HG02759 (cell line): ENCODE measurements at regions not wholly inside any gene's neighbourhood (a gene's known extent, or its start where the extent isn't known, plus 50 kb on each side); places are given as distances from the start of the nearest gene placed in this dataset.
"Not testable (repeated sequence)": the region's sequence is repeated elsewhere in the genome, so short reads cannot be mapped to it uniquely, and the experiment has no call there.

ENCODE experiments used
- ATAC-seq: cut with Tn5 transposase; IDR thresholded peaks from one replicate; pipeline ENCODE4 v1.9.1; 2021; ENCODE audit warnings: mild to moderate bottlenecking, moderate library complexity; ENCODE audit not compliant: unreplicated experiment

DNA sequence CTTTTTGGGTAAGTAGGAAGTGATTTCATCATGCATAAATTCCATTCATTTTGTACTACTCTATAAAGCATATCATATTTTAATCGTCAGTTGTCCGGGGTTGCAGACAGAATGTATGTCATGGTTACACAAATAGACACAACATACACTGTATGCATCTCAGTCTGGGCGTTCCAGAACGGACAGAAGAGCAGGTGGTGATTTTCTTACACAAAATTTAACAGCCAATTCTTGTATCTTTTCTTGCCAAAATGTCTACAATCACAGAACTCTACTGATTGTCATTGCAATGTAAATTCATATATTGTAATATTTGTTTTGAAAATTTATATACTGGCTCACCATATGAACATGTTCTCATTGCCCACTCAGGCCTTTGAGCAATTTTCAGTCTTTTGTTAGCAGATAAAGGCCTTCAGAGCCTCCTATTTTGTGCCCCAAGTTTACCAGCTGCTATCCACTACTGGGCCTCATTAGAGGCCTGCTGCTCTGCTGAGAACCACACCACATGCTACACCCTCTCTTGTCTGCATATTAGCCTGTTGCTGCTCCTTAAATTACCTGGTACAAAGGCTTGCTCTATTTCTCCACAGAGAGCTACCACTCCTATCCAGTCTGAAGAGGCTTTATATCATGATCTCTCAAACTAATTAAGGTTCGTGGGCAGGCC, 61.5 kb downstream of the PRDM13 start:
- ATAC-seq: no peak

DNA sequence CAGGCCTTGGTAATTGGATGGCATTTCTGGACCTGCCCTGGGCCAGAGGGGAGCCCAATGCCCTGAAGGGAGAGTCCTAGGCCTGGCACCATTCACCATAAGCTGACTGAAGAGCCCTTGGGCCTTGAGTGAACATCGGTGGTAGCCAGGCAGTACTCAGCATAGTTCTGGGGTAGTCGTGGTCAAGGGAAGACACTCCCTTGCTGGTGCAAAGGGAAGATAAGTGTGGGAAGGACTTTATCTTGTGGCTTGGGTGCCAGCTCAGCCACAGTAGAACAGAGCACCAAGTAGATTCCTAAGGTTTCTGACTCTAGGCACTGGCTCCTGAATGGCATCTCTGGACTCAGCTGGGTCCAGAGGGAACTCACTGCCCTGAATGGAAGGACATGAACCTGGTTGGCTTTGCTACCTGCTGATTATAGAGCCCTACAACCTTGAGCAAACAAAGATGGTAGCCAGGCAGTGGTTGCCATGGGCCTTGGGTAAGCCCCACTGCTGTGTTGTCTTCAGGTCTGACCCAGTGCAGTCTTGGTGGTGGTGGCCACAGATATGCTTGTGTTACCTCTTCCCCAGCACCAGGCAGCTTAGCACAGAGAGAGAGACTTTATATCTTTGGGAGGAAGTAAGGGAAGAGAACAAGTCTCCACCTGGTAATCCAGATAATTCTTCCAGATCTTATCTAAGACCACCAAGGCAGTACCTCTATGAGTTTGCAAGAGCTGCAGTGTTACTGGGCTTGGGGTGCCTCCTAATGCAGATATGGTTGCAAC, 83.5 kb downstream of the PRDM13 start:
- no peak for ATAC-seq

DNA sequence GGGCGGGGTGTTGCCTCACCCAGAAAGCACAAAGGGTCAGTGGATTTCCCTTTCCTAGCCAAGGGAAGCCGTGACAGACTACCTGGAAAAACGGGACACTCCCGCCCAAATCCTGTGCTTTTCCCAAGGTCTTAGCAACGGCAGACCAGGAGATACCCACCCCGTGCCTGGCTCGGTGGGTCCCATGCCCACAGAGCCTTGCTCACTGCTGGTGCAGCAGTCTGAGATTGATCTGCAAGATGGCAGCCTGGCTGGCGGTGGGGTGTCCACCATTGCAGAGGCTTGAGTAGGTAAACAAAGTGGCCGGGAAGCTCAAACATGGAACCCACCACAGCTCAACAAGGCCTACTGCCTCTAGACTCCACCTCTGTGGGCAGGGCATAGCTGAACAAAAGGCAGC, 95.7 kb downstream of the PRDM13 start:
- not testable (repeated sequence) for ATAC-seq

DNA sequence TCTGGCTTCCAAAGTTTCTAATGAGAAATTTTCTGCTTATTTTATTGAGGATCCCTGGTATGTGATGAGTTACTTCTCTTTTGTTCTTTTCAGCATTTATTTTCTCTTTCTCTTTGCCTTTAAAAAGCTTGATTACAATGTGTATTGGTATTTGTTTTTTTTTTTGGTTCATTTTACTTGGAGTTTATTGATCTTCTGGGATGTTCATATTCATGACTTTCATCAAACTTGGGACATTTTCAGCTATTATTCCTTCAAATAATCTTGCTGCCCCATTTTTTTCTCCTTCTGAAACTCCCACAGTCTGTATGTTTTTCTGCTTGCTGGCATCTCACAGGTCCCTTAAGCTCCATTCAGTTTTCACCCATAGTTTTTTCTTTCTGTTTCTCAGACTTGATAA, 102.4 kb downstream of the PRDM13 start:
- no peak for ATAC-seq

DNA sequence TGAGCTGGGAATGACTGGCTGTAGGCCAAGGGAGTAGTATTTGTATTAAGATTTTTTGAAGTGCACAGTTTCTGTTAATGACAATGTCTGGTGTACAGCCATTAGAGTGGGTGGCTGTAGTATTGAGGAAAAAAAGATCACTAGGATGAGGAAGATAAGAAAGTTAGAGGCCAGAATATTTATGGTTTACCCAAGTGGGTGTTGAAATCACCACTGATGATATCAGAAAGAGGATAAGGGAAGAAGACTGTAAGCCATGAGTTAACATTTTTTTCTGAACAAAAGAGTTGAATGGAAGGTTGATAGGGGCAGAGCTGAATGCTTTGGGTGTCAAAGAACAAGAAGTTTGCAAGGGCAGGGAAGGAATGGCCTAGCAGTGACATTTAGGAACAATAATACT, 104.7 kb downstream of the PRDM13 start:
- ATAC-seq: no peak

DNA sequence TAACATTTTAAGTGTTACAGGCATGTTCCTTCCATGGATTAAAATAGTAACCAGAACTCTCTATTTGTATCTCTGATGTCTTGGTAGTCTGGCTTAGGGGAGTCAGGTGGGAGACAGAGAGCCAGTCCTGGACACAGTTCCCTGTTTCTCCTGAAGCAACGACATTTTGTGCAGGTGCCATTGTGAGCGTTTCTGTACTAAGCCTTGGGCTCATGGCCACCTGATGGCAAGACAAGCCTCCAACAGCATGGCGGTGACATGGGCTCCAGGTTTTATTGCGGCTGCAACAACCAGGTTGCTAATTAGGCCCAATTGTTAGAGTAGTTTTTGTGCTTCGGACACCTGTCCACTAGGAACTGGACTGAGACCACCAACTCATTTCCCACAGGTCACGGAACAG, 105.3 kb downstream of the PRDM13 start:
- ATAC-seq: no peak

DNA sequence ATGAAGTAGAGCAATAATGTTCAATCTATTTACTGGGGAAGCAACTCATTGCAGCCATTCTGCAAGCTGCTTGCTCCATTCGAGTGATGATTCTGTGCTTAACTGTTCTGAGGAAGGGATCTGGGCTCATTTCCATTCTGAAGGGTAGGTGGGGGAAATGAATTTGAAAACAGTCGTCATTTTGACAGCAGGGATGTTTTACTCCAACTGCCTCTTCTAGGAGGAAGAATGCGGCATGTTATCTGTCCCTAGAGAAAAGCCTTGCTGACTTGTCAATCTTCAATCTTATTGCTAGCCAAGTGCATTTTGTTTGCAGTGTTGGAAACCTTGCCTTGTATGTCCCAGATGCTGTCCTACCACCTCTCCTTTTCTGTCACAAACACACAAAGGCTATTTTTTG, 105.9 kb downstream of the PRDM13 start:
- no peak for ATAC-seq

DNA sequence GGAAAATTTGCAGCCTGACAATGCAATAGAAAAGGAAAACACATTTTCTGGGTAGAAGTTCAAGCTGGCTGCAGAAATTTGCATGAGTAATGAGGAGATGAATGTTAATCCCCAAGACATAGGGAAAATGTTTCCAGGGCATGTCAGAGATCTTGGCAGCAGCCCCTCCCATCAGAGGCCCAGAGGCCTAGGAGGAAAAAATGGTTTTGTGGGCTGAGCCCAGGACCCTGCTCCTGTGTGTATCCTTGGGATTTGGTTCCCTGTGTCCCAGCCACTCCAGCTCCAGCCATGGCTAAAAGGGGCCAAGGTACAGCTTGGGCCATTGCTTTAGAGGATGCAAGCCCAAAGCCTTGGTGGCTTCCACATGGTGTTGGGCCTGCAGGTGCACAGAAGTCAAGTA, 115.4 kb downstream of the PRDM13 start:
- ATAC-seq: not testable (repeated sequence)

DNA sequence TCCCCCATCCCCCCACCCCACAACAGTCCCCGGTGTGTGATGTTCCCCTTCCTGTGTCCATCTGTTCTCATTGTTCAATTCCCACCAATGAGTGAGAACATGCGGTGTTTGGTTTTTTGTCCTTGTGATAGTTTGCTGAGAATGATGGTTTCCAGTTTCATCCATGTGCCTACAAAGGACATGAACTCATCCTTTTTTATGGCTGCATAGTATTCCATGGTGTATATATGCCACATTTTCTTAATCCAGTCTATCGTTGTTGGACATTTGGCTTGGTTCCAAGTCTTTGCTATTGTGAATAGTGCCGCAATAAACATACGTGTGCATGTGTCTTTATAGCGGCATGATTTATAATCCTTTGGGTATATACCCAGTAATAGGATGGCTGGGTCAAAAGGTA, 123.6 kb downstream of the PRDM13 start:
- not testable (repeated sequence) for ATAC-seq

DNA sequence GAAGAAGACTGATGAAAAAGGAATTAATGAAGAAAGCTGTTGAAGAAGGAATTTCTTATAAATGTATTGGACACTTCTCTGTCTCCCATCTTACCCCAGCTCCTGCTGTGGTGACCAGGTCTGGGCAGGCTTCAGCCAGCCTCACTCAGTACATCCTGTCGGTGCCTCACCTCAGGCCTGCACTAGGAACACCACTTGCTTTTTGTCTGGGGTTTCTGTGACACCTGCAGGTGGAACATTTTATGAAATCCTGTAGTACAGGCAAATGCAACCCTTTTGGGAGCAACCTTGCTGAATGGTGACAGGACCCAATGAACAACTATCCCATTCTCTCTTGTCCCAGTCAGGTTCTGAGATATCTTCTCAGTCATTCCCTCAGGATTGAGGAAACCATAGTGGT, 129.7 kb downstream of the PRDM13 start:
- ATAC-seq: peak; percentile 40

DNA sequence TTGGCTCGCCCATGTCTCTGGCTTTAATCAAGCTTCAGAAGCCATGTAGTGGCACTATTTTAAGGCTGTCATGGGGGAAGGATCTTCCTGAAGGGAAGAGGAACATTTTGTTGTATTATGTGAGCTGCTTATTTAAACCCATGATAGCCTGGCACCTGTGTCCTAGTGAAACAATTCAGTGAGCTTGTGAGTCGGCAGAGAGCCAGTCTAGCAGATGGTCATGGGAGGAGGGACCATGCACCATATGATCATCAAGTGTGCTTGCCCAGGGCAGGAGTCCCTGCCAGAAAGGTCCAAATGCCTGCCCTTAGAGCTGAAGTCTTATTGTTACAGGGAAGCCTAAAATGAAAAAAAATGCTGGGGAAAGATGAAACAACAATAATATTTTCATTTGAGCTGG, 132.9 kb downstream of the PRDM13 start:
- ATAC-seq: no peak

DNA sequence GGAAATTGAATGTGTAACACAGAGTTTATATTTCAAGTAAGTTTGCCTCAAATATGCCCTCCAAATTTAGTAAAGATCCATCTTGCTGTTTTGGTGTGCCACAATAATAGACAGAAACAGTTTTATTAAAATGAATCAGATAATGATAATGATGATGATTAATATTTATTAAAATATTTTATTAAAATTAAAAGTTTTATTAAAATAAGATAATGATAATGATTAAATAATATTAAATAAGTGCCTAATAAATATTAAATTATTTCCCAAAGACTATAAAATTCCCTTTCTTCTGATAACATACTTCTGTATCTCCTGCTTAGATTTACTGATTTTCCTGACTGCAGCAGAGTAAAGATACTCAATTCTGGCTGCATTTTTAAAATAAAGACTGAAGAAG, 134.5 kb downstream of the PRDM13 start:
- ATAC-seq: no peak

DNA sequence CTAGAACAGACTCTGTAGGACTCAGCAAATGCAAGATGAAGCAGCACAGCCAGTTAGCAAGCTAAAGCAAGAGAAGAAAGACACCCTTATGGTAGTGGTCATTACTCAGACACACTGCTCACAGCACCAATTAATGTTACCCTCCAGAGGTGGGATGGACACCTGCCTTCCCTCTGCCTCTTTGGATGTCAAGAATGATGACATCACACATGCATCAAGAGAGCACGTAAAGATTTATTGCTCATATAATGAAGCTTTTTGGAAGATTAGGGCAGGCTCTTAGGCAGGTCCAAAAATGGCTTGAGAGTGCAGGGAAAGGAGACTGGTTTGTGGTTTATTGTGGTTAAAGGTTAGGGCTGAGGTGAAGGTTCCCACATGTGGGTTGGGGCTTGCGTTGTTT, 137.0 kb downstream of the PRDM13 start:
- no peak for ATAC-seq

DNA sequence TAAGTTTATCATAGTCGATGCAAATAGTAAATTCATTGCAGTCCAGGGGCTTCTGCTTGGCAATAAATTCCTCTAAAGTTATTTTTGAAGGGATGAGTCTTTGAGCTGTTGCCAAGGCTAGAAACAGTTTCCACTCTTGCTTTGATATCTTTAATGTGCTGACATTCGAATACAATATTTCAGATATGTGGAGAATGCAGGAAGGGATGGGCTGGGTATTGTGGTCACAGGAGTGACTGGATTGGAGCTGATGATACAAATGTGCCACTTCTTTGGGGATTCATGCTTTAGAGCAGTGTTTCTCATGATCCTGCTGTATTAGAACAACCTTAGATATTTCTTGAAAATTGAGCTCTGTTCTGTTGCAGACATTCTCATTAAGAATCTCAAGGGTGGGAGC, 139.0 kb downstream of the PRDM13 start:
- no peak for ATAC-seq

DNA sequence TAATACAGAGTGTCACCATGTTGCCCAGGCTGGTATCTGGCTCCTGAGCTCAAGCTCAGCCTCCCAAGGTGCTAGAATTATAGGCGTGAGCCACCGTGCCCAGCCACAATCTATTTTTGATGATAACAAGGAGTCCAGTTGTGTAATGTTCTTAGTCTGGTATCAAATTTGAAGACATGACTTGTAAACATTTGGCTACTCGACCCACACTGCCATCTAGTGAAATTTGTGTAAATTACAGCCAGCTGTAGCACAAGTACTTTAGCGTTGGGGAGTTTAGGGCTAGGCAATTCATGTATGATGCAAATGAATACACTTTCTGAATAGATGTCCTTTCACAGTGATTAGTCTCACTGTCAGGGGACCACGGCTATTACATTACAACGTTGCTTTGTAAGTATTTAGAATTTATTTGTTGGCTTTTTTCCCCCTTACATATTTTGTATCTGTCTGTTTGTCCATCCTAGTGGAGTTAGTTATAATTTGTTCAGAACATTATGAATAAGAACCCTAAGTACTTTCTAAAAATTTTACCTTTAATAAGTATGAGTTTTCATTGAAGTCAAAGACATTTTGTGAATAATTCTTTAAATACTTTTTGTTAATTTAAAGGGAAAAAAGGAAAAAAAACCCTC, 139.7 kb downstream of the PRDM13 start:
- ATAC-seq: peak; percentile 94

DNA sequence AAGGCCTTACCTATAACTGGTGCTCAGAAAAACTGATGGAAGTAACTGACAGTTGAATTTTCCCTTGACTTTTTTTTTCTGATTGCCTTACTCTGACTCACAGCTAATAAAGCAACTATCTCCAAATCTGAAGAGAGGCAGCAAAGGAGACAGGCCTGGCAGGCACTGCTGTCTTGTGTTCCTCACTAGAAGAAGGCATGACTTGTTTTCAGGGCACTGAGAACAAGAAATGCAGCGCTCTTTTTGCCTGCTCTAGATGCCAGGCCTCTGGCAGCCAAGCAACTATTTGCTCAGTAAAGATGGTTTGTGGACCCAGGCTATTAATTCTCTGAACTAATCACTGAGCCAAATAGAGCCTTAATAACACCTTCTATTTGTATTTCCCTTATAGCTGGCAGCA, 155.1 kb downstream of the PRDM13 start:
- no peak for ATAC-seq

DNA sequence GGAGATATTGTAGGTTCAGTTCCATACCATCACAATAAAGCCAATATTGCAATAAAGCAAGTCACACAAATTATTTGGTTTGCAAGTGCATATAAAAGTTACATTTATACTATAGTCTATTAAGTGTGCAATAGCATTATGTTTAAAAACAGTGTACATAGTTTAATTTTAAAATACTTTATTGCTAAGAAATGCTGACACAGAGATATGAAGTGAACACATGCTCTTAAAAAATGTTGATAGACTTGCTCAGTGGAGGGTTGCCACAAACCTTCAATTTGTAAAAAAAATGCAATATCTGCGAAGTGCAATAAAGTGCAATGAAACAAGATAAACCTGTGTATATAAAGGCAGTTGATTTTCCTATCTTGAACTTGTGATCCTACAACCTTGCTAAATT, 161.5 kb downstream of the PRDM13 start:
- no peak for ATAC-seq

DNA sequence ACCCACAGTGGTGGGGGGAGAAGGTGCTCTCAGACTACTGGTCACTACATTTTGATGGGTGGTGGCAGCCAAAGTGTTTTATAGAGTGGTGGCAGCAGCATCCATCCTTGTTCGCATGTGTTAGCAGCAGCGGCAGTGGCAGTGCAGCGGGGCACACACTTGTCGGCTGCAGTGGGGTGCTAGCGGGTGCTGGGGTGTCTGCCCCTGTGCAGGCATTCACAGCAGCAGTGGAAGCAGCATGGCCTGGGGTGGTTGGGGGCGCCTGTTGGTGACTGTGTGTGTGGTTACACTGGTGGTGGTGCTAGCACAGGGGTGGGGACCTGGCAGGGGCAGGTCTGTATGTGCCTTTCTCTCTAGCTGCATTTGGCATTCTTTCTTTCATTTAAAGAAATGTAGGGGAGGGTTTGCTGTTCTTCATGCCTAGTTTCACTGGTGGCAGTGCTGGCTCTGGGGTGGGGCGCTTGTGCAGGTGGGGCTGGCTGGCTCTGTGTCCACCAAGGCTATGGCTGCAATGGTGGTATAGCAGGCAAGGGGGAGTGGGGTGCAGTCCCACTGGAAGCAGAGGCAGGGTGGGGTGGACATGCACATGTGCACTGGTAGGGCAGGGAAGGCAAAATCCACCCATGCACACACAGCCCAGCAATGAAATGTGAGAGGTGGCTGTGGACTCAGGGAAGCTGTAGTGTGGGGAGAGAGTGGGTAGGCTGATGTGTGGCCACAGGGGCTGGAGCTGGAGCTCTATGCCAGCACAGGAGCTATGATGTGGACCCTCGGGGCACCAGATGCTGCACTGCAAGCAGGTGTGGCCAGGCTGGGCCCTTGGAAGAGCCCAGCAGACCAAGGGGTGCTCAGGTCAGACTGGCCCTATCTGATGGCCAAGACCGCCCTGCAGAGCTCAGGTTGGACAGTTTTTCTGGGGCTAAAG, 173.3 kb downstream of the PRDM13 start:
- no peak for ATAC-seq

DNA sequence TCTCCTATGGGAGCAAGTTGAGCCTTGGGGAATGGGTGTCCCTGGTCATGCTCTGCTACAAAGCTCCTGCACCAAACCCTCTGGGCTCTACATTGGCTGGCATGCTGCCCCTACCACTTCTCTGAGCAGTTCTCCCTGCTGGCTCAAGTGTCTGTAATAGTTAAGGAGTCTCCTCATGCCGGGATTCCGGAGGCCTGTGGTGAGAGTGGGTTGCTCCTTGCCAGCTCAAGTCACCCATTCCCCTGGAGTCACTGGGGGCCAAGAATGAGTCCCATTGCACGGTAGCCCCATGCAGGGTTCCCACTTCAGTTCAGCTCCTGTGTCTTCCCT, 173.9 kb downstream of the PRDM13 start:
- ATAC-seq: no peak

DNA sequence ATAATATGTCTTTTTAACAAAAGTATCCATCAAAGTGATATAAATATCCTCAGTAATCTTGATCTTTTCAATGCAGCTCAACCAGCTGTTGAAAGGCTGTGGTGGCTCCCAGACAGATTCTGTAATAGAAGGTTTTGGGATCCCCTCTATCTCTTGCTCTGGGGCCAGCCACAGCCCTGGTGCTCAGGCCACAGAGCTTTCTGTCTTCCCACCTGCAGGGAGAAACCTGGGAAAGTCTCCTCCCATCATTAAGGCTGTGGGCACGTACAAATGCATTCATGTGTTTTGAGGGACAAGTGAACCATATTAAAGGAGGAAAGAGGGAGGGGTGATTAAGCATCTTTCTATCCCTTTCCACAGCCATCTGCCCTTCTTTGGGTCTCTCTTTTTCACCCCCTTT, 183.1 kb downstream of the PRDM13 start:
- ATAC-seq: peak; percentile 82

DNA sequence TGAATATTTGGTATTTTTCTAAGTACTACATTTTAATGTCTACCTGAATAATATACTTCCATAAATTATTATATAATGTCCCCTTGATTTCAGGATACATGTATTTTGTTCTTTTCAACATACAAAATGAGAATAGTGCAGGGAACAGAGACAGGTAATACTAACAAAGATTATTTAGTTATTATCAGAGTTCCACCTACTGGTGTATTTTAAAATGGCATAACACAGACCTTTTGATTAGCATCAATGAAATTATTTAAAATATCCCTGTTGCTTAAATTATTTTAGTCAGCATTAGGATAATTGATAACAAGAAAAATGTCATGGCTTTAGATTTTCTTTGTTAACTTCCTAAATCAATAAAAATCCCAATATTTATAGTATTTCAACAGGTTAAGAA, 184.0 kb downstream of the PRDM13 start:
- no peak for ATAC-seq
